ENCODE measurements at regions not wholly inside any gene's neighbourhood (a gene's known extent, or its start where the extent isn't known, plus 50 kb on each side); places are given as distances from the start of the nearest gene placed in this dataset.
A peak's percentile ranks its signal among the peaks of the same experiment; 100 is the strongest.

GRCh38 chr6:2396846-2397630, 151.6 kb upstream of the GMDS start:
- Mint-ChIP-seq H3K9me3 (ENCODE audit: low read depth) (no peaks in the 10 kb centered on the region), H3K27ac (no peak overlapping the region), H3K4me1 (no peaks in the 10 kb centered on the region), H3K36me3 (no peaks in the 10 kb centered on the region), H3K27me3 (no peaks in the 10 kb centered on the region), H3K4me3 (no peak overlapping the region)
- CTCF ChIA-PET = no interaction called here
- no peak for DNase-seq
- ATAC-seq = no peak

- CTCF ChIA-PET = no interaction called here
- DNase-seq (no peak), ATAC-seq (no peak)
- H3K27me3 Mint-ChIP-seq = no peaks in the 10 kb centered on the region
- H3K4me3 Mint-ChIP-seq = no peak overlapping the region
- H3K4me1 Mint-ChIP-seq = no peaks in the 10 kb centered on the region
- H3K27ac Mint-ChIP-seq = no peak overlapping the region
- no peaks in the 10 kb centered on the region for H3K36me3 Mint-ChIP-seq
- H3K9me3 Mint-ChIP-seq (ENCODE audit: low read depth) = no peaks in the 10 kb centered on the region
These were observed 150.7 kb upstream of the GMDS start for GRCh38 chr6:2396042-2396657.

GRCh38 chr6:2388554-2389324, 143.3 kb upstream of the GMDS start:
- no peaks in the 10 kb centered on the region for H3K36me3 Mint-ChIP-seq
- H3K4me3 Mint-ChIP-seq = no peak overlapping the region
- no peak for ATAC-seq
- no peaks in the 10 kb centered on the region for H3K4me1 Mint-ChIP-seq
- CTCF ChIA-PET = no interaction called here
- peaks cover 7% of the 10 kb centered on the region for H3K9me3 Mint-ChIP-seq (ENCODE audit: low read depth)
- no peak overlapping the region for H3K27ac Mint-ChIP-seq
- no peaks in the 10 kb centered on the region for H3K27me3 Mint-ChIP-seq
- no peak for DNase-seq

- H3K27me3 Mint-ChIP-seq = no peaks in the 10 kb centered on the region
These were observed 142.0 kb upstream of the GMDS start for GRCh38 chr6:2387445-2387844.

DNA sequence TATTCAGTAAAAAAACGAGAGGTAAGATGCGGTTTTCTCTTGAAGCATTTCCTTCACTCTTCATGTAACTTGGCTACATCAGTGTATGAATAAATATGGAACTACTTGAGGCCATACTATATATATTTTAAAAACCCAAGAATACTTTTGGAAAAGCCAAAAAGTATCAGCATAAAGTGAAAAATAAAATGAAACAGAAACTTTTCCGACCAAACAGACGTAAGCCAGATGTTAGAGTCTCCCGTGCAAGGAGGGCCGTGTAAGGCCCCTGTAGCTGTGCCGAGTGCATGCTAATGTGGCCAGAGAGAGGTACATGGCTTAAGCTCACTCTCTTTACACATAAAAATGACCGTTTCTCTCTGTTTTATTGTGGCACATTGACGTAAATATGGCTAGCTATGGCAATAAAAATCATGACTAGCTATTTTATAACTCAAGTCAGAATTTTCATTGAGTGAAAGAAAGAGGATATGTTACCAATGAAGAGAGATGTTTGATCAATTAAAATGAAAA, 140.1 kb upstream of the GMDS start:
- CTCF ChIA-PET = no interaction called here
- Mint-ChIP-seq H3K36me3 (no peaks in the 10 kb centered on the region), H3K9me3 (ENCODE audit: low read depth) (peaks cover 7% of the 10 kb centered on the region), H3K4me3 (no peak overlapping the region), H3K27ac (no peak overlapping the region), H3K27me3 (no peaks in the 10 kb centered on the region), H3K4me1 (no peaks in the 10 kb centered on the region)
- DNase-seq (no peak), ATAC-seq (no peak)

More at GRCh38 chr6:2387445-2387844, 142.0 kb upstream of the GMDS start:
- CTCF ChIA-PET = no interaction called here
- H3K9me3 Mint-ChIP-seq (ENCODE audit: low read depth) = peaks cover 7% of the 10 kb centered on the region
- no peak overlapping the region for H3K4me3 Mint-ChIP-seq
- ATAC-seq = no peak
- H3K36me3 Mint-ChIP-seq = no peaks in the 10 kb centered on the region
- H3K4me1 Mint-ChIP-seq = no peaks in the 10 kb centered on the region
- H3K27ac Mint-ChIP-seq = no peak overlapping the region
- DNase-seq = no peak

- DNase-seq (no peak), ATAC-seq (no peak)
- no peaks in the 10 kb centered on the region for H3K4me1 Mint-ChIP-seq
- CTCF ChIA-PET = no interaction called here
- peaks cover 7% of the 10 kb centered on the region for H3K9me3 Mint-ChIP-seq (ENCODE audit: low read depth)
- H3K27ac Mint-ChIP-seq = no peak overlapping the region
- H3K36me3 Mint-ChIP-seq = no peaks in the 10 kb centered on the region
- H3K4me3 Mint-ChIP-seq = no peak overlapping the region
- H3K27me3 Mint-ChIP-seq = no peaks in the 10 kb centered on the region
These were observed 139.1 kb upstream of the GMDS start for GRCh38 chr6:2384528-2384927.

DNA sequence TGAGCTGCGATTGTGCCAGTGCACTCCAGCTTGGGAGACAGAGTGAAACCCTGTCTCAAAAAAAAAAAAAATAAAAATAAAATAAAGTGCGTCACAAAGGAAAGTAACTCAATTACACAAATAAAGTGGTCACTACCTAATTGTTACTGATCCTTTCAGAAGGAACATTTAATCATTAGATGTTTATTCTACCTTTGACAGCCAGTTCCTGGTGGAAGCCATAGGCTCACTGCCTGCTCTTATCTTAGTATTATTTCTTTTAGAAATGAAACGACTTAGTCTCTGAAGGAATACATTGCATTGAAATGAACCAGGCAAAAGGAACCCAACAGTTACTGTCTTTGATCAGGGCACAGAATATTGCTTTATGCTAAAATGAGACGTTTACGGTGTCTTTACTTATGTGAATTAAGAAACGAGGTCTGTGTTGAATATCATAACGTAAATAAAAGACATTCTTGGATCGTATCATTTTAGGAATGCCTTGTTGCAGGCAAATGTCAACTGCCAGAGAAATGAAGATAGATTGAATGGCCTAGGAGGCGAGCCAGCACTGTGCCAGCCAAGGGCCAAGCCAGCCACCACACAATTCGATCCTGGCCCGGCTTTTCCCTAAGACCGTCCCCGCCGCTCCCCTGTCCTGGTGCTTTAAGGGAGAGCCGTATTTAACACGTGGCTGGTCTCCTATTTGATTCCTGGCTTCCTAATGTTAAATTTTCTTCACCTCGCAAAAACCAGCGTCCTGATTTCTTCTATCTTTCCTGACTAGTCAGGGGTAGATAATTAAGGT, 136.7 kb upstream of the GMDS start:
- no peak overlapping the region for H3K4me3 Mint-ChIP-seq
- H3K4me1 Mint-ChIP-seq = peaks cover 3% of the 10 kb centered on the region
- H3K9me3 Mint-ChIP-seq (ENCODE audit: low read depth) = peaks cover 3% of the 10 kb centered on the region
- no peak for DNase-seq
- CTCF ChIA-PET = no interaction called here
- no peaks in the 10 kb centered on the region for H3K27me3 Mint-ChIP-seq
- no peak for ATAC-seq
- no peak overlapping the region for H3K27ac Mint-ChIP-seq
- H3K36me3 Mint-ChIP-seq = no peaks in the 10 kb centered on the region

GRCh38 chr6:2378891-2379652, 133.7 kb upstream of the GMDS start:
- ATAC-seq (peak; percentile 80), DNase-seq (no peak)
- H3K27ac Mint-ChIP-seq = peak overlapping the region; percentile 40
- no peak overlapping the region for H3K4me3 Mint-ChIP-seq
- H3K9me3 Mint-ChIP-seq (ENCODE audit: low read depth) = no peaks in the 10 kb centered on the region
- peaks cover 3% of the 10 kb centered on the region for H3K4me1 Mint-ChIP-seq
- CTCF ChIA-PET = interaction anchor here (0.6 to 1.1 kb wide), 5 partner anchors 25 to 582 kb away, joined by 3 to 5 read pairs (median 3); no protein-coding TSS in a partner anchor
- no peaks in the 10 kb centered on the region for H3K36me3 Mint-ChIP-seq
- H3K27me3 Mint-ChIP-seq = no peaks in the 10 kb centered on the region

DNA sequence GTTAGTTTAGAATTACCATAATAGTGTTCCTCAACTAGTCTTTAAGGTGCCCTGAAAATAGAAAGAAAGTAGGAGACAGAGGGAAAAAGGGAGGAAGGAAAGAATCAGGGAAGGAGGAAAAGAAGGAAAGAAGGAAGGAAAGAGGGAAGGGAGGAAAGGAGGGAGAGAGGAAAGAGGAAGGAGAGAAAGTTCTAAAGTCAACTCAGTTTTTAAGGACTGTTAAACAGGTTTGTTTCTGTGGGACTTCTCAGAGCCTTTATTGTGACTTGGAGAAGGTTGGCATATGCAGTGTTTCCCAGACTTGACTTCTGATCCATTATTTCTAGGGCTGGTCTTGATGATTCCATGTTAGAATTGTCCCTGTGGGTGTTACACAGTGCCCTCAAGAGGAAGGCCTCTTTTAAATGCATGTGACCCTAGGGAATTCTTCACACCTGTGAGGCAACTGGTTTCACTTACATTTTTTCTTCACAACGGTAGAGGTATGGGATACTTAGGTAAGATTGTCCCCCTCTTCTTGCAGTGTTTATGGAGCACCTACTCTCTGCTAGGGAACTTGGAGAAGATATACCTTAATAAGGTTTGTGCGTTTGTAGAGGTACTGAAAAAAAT, 132.7 kb upstream of the GMDS start:
- Mint-ChIP-seq H3K4me3 (no peak overlapping the region), H3K9me3 (ENCODE audit: low read depth) (no peaks in the 10 kb centered on the region), H3K36me3 (no peaks in the 10 kb centered on the region), H3K27ac (no peak overlapping the region), H3K27me3 (no peaks in the 10 kb centered on the region), H3K4me1 (peaks cover 3% of the 10 kb centered on the region)
- CTCF ChIA-PET = no interaction called here
- ATAC-seq = no peak
- DNase-seq = no peak

DNA sequence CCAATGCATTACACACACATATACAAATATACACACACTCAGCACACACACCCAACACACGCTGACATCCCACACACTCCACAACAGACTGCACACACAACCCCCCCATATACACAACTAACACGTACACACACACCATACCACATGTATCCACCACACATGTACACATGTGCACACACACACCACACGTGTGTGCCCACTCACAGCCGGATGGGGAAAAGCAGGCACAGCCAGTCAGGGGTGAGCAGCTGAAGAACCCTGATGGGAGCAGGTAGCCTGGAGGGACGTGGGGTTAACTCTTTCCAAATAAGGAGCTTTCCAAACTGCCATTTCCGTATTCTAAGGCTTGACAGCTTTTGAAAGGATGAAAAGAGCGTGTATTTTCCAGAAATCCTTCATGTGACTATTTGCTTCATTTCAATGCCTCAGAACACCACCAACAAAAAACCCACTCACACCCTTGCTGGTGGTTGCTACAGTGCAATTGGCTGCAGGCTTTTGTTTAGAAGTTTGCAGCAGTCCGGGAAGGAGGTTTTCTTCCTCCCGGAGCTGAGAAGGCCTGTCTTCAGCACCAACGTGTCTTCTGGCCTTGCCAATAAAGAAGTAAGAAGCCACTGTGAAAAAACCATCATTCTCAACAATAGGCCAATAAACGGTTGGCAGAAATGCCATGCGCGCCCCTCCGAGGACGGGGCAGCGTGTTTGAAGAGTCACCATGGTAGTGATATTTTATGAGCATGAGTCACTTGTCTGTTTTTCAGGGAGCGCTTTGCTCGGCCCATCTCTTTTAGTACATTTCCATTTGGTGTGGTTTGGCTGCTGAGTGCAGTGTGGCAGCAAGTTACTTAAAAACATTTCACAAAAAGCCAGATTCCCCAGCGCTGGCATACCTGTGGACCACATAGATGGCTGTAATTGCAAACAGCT, 131.3 kb upstream of the GMDS start:
- no peak overlapping the region for H3K4me3 Mint-ChIP-seq

GRCh38 chr6:2375443-2375842, 130.0 kb upstream of the GMDS start:
- Mint-ChIP-seq H3K9me3 (ENCODE audit: low read depth) (no peaks in the 10 kb centered on the region), H3K4me1 (peaks cover 3% of the 10 kb centered on the region), H3K4me3 (no peak overlapping the region), H3K27ac (no peak overlapping the region), H3K27me3 (no peaks in the 10 kb centered on the region), H3K36me3 (no peaks in the 10 kb centered on the region)
- ATAC-seq = no peak
- no peak for DNase-seq
- CTCF ChIA-PET = no interaction called here

More for the DNA sequence above, 131.3 kb upstream of the GMDS start:
- CTCF ChIA-PET = no interaction called here
- DNase-seq (no peak), ATAC-seq (no peak)
- no peaks in the 10 kb centered on the region for H3K9me3 Mint-ChIP-seq (ENCODE audit: low read depth)
- no peaks in the 10 kb centered on the region for H3K27me3 Mint-ChIP-seq
- no peaks in the 10 kb centered on the region for H3K36me3 Mint-ChIP-seq
- no peak overlapping the region for H3K27ac Mint-ChIP-seq
- peaks cover 3% of the 10 kb centered on the region for H3K4me1 Mint-ChIP-seq

All from activated CD8-positive, alpha-beta memory T cell treated with anti-CD3 and anti-CD28 coated beads, Interleukin-2, amount 10 ng/mL, durations not matched to agents 7 days and 5 days (primary cell).